ENCODE measurements at regions not wholly inside any gene's neighbourhood (a gene's known extent, or its start where the extent isn't known, plus 50 kb on each side); places are given as distances from the start of the nearest gene placed in this dataset.

- Histone ChIP-seq H3K4me1 (ENCODE audit: insufficient read depth) (peaks cover 19% of the 10 kb centered on the region), H3K4me2 (no peak overlapping the region), H3K36me3 (ENCODE audit: insufficient read depth) (no peaks in the 10 kb centered on the region), H3K4me3 (no peak overlapping the region), H3K27ac (ENCODE audit: low read depth) (no peak overlapping the region), H3K27me3 (ENCODE audit: insufficient read depth) (no peaks in the 10 kb centered on the region), H3K9me2 (ENCODE audit: insufficient read depth) (no peaks in the 10 kb centered on the region), H4K20me1 (replicated peaks; ENCODE audit: insufficient read depth) (no peaks in the 10 kb centered on the region), H3F3A (replicated peaks; ENCODE audit: low read depth) (no peaks in the 10 kb centered on the region), H3K79me2 (replicated peaks; ENCODE audit: insufficient read depth) (0 out of 2 replicates have a peak, but pooled peaks cover 5% of the 10 kb centered on the region), H2AFZ (no peak overlapping the region)
- Mint-ChIP-seq H3K36me3 (ENCODE audit: low read depth) (no peaks in the 10 kb centered on the region; the same call in 2 of the 3 replicates), H3K27ac (no peak overlapping the region), H3K4me3 (no peak overlapping the region), H3K9me3 (no peaks in the 10 kb centered on the region; the same call in 2 of the 3 replicates), H3K4me1 (peaks cover 9% of the 10 kb centered on the region), H3K27me3 (ENCODE audit: insufficient read depth, low read depth, poor library complexity) (no peaks in the 10 kb centered on the region)
- DNase-seq (ENCODE audit: low spot score) (no peak), ATAC-seq (no peak)
- TF ChIP-seq ETS1 (IDR thresholded peaks at IDR 0.05) = no peak
- no peak for TF ChIP-seq CTCF (conservative IDR thresholded peaks at IDR 0.05; ENCODE audit: low read depth in 2 of 2)
- no peak for TF ChIP-seq POLR2AphosphoS5 (IDR thresholded peaks at IDR 0.05; ENCODE audit: low read depth)
- TF ChIP-seq ZNF462 (CRISPR knock-in tag; IDR thresholded peaks at IDR 0.05) = no peak
- TF ChIP-seq JUNB (IDR thresholded peaks at IDR 0.05; ENCODE audit: unreplicated experiment) = no peak
- no peak for TF ChIP-seq ZNF331 (CRISPR knock-in tag; IDR thresholded peaks at IDR 0.05; ENCODE audit: low read depth)
- TF ChIP-seq CREB1 (CRISPR knock-in tag; IDR thresholded peaks at IDR 0.05; ENCODE audit: low read depth) = no peak
- TF ChIP-seq STAT1 (IDR thresholded peaks at IDR 0.05; ENCODE audit: unreplicated experiment) = no peak
- TF ChIP-seq EZH2 (IDR thresholded peaks at IDR 0.05; ENCODE audit: low read depth, unreplicated experiment) = no peak
- TF ChIP-seq EZH2phosphoT487 (IDR thresholded peaks at IDR 0.05; ENCODE audit: unreplicated experiment) = no peak
- no peak for TF ChIP-seq NANOG (IDR thresholded peaks at IDR 0.05; ENCODE audit: borderline replicate concordance)
- TF ChIP-seq REST (IDR thresholded peaks at IDR 0.05; ENCODE audit: unreplicated experiment) = no peak
- TF ChIP-seq ZNF114 (CRISPR knock-in tag; IDR thresholded peaks at IDR 0.05) = no peak
These were observed 334.9 kb upstream of the JARID2 start for GRCh38 chr6:14910692-14911547.
